Testis (tissue), 2 donors: ENCODE measurements at regions not wholly inside any gene's neighbourhood (a gene's known extent, or its start where the extent isn't known, plus 50 kb on each side); places are given as distances from the start of the nearest gene placed in this dataset.

Experiments used
- DNase-seq: peaks from one replicate; pipeline ENCODE4 v3.0.0-alpha.2; 2019
- H3K27ac ChIP-seq, 2 donors: fragments of 200-600 bp; sonication (generic); one replicate each; pipeline ENCODE4 v1.5.1; 2019
- H3K27me3 ChIP-seq: fragments of 200-600 bp; sonication (generic); one replicate; pipeline ENCODE4 v1.5.1; 2019
- H3K36me3 ChIP-seq: fragments of 200-600 bp; sonication (generic); one replicate; pipeline ENCODE4 v1.5.1; 2017; ENCODE audit warnings: low read depth; ENCODE audit errors: missing control alignments
- H3K4me1 ChIP-seq: fragments of 200-600 bp; sonication (generic); one replicate; pipeline ENCODE4 v1.5.1; 2019
- H3K4me3 ChIP-seq, 2 donors: fragments of 200-600 bp; sonication (generic); one replicate each; pipeline ENCODE4 v1.5.1; 2017 to 2019
- H3K9me3 ChIP-seq: fragments of 200-600 bp; sonication (generic); one replicate; pipeline ENCODE4 v1.5.1; 2017
- CTCF ChIP-seq, 3 experiments: fragments of 450-650 bp in 2 of 3; fragments of 200-600 bp in 1 of 3; sonication (generic) in 1 of 3; IDR thresholded peaks; one replicate each; pipeline ENCODE4 v1.5.1; 2016 to 2019; ENCODE audit warnings: antibody characterized with exemption in 3 of 3, mild to moderate bottlenecking in 2 of 3, moderate library complexity in 1 of 3
- POLR2A ChIP-seq: fragments of 450-650 bp; IDR thresholded peaks from one replicate; pipeline ENCODE4 v1.6.1; 2017; ENCODE audit warnings: antibody characterized with exemption, mild to moderate bottlenecking, moderate library complexity
- WGBS, 2 donors: methylation state at CpG; one replicate each; pipeline ENCODE4 v1.1.5; 2018; 5-methylcytosine and 5-hydroxymethylcytosine counted together
- intact Hi-C: fragments of 100-400 bp; cut with DNase I; formaldehyde crosslinking; loops from one replicate; pipeline ENCODE4 v1.15.1; 2023; ENCODE audit warnings: low total_unique reads

DNA sequence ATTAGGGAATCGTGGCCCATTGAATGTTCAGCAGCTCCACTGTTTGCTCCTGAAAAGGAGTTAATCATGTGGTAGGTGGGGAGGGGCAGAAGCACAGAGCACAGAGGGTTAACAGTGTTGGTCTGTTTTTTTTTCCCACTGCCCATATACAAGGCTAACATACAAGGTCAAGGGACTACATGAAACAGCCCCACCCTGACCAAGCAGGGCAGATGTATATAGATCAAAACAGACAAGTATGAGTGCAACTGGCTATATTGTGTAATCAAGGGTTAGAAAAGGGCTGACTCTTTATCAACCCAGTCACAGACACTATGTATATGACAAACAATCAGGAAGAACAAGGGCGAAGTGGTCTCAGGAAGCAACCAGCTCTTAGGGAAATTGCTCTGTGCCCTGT is 186.6 kb upstream of the CDH11 start:
- TF ChIP-seq POLR2A, result no peak
- no peak for TF ChIP-seq CTCF (IDR thresholded peaks at IDR 0.05)
- Histone ChIP-seq H3K4me1 (no peaks in the 10 kb centered on the region), H3K9me3 (no peaks in the 10 kb centered on the region), H3K27me3 (no peaks in the 10 kb centered on the region), H3K27ac (no peak overlapping the region), H3K36me3 (no peaks in the 10 kb centered on the region), H3K4me3 (no peak overlapping the region)
- WGBS, 2 donors, result 78 to 80% methylated on average over 2 of the region's 2 CpGs
- no peak for DNase-seq
- intact Hi-C loops, result no loop called here

DNA sequence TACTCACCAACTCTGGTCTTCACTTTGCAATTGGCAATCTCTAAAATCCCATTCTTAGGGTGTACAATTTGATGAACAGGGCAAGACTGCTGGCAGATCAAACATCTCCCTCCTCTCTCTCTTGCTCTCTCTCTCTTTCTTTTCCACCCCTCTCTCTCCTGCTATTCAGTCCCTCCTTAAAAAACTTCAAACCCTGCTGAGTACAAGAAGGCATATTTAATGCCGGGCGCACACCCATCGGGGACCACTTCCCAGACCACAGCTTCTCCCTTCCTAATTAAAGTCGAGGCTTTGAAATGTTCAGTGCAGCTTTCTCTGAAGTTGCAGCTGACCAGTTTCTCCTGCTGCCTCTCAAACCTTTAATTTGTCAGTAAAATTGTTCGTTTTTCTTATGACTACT is 185.4 kb upstream of the CDH11 start:
- Histone ChIP-seq H3K9me3 (no peaks in the 10 kb centered on the region), H3K4me1 (no peaks in the 10 kb centered on the region), H3K36me3 (no peaks in the 10 kb centered on the region), H3K4me3 (no peak overlapping the region), H3K27me3 (no peaks in the 10 kb centered on the region), H3K27ac (no peak overlapping the region)
- 84 to 88% methylated on average over 5 of the region's 5 CpGs for WGBS, 2 donors
- TF ChIP-seq POLR2A (no peak), CTCF (IDR thresholded peaks at IDR 0.05) (no peak)
- intact Hi-C loops, result no loop called here
- DNase-seq, result no peak

DNA sequence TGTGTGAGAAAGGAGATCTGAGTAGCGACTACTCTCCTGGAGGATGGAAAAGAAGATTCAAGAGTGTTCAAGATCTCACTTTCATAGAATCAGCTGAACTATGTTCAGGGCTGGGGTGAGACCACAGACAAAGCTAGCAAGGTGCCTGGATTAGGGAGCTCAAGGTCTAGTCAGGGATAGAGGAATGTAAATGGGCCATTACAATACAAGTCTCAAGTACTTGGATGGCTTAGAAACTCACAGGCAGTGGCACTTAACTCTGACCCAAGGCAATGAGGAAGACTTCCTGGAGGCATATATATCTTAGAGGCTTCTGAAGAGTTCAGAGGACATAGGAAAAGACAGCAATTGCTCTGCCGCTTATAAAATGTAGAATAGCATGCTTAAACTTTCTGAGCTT is 184.9 kb upstream of the CDH11 start:
- 77 to 80% methylated on average over 2 of the region's 2 CpGs for WGBS, 2 donors
- H3K4me3 ChIP-seq, result no peak overlapping the region
- no peaks in the 10 kb centered on the region for H3K4me1 ChIP-seq
- H3K36me3 ChIP-seq, result no peaks in the 10 kb centered on the region
- intact Hi-C loops, result no loop called here
- H3K9me3 ChIP-seq, result no peaks in the 10 kb centered on the region
- H3K27ac ChIP-seq, result no peak overlapping the region
- no peak for TF ChIP-seq POLR2A
- no peak for TF ChIP-seq CTCF (IDR thresholded peaks at IDR 0.05)
- DNase-seq, result no peak
- no peaks in the 10 kb centered on the region for H3K27me3 ChIP-seq

DNA sequence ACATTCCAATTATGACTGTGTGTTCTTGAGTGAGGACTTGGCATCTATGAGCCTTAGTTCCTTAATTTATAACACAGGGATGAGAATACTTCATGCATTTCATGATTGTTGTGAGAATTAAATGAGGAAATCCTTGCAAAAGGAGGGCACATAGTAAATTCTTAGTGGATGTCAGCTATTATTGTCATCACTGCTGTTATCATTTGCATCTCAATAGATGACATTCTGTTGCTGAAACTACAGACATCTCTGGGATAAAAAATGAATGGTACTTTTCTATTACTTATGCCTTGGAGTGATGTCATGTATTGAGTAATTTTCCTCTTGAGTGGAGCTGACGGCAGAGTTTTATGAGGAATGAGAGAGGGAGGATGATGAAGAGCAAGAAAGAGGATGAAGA is 184.4 kb upstream of the CDH11 start:
- WGBS, 2 donors, result 68 to 92% methylated on average over 1 of the region's 1 CpG
- Histone ChIP-seq H3K27me3 (no peaks in the 10 kb centered on the region), H3K4me3 (no peak overlapping the region), H3K9me3 (no peaks in the 10 kb centered on the region), H3K4me1 (no peaks in the 10 kb centered on the region), H3K36me3 (no peaks in the 10 kb centered on the region), H3K27ac (no peak overlapping the region)
- intact Hi-C loops, result no loop called here
- TF ChIP-seq POLR2A, result no peak
- TF ChIP-seq CTCF (IDR thresholded peaks at IDR 0.05), result no peak
- no peak for DNase-seq

- Histone ChIP-seq H3K4me3 (no peak overlapping the region), H3K36me3 (no peaks in the 10 kb centered on the region), H3K27ac (no peak overlapping the region), H3K27me3 (no peaks in the 10 kb centered on the region), H3K9me3 (no peaks in the 10 kb centered on the region), H3K4me1 (no peaks in the 10 kb centered on the region)
- 64 to 67% methylated on average over 5 of the region's 5 CpGs for WGBS, 2 donors
- TF ChIP-seq CTCF (IDR thresholded peaks at IDR 0.05) (no peak), POLR2A (no peak)
- DNase-seq, result no peak
- intact Hi-C loops, result no loop called here
These were observed 183.6 kb upstream of the CDH11 start for GRCh38 chr16:65305266-65305959.
